ENCODE measurements at regions not wholly inside any gene's neighbourhood (a gene's known extent, or its start where the extent isn't known, plus 50 kb on each side); places are given as distances from the start of the nearest gene placed in this dataset.

- no peaks in the 10 kb centered on the region for H4K20me1 ChIP-seq (ENCODE audit: control insufficient read depth, extremely low read depth, insufficient read depth, low read length)
- H3K79me2 ChIP-seq (ENCODE audit: control insufficient read depth, insufficient read depth, low read length) = no peaks in the 10 kb centered on the region
- DNase-seq (ENCODE audit: low read depth, low spot score) = no peak
- no peaks in the 10 kb centered on the region for H3K9me1 ChIP-seq (ENCODE audit: control insufficient read depth, extremely low read depth, insufficient read depth, low read length)
- FAIRE-seq = no peak
- peaks cover 62% of the 10 kb centered on the region for H3K27me3 ChIP-seq (ENCODE audit: control insufficient read depth, extremely low read depth, insufficient read depth, low read length)
- H3K27ac ChIP-seq (ENCODE audit: control insufficient read depth, insufficient read depth, low read length) = no peak overlapping the region
- dilution Hi-C loops (cut with MboI; ENCODE audit: extremely low pct_ligation_motif_present, low sequenced_read_pairs) = loop anchor here (25.0 kb wide), 1 partner anchor 98 kb away; no protein-coding TSS in a partner anchor
- no peaks in the 10 kb centered on the region for H3K4me1 ChIP-seq (ENCODE audit: control insufficient read depth, extremely low read depth, insufficient read depth, low read length)
- no peaks in the 10 kb centered on the region for H3K9me3 ChIP-seq (ENCODE audit: control insufficient read depth, low read depth, low read length)
- no peak overlapping the region for H3K4me3 ChIP-seq (ENCODE audit: control insufficient read depth in 2 of 3, extremely low read depth in 1 of 3, insufficient read depth in 2 of 3, low read depth in 1 of 3, low read length in 3 of 3)
- TF ChIP-seq CTCF (optimal IDR thresholded peaks at IDR 0.05 in 1 of 3, IDR thresholded peaks at IDR 0.05 in 1 of 3, conservative IDR thresholded peaks at IDR 0.05 in 1 of 3; ENCODE audit: extremely low read depth in 1 of 3, insufficient read depth in 2 of 3, low read length in 3 of 3) = no peak
- TF ChIP-seq EZH2 (IDR thresholded peaks at IDR 0.05; ENCODE audit: low read length) = no peak
- no peak overlapping the region for H3K9ac ChIP-seq (ENCODE audit: control insufficient read depth, extremely low read depth, insufficient read depth, low read length)
- no peaks in the 10 kb centered on the region for H3K36me3 ChIP-seq (ENCODE audit: control insufficient read depth in 2 of 2, extremely low read depth in 1 of 2, insufficient read depth in 2 of 2, low read length in 2 of 2)
- H3K4me2 ChIP-seq (ENCODE audit: control insufficient read depth, extremely low read depth, insufficient read depth, low read depth, low read length) = no peak overlapping the region
- H2AFZ ChIP-seq (ENCODE audit: control insufficient read depth, low read length) = no peak overlapping the region
Observed at GRCh38 chr1:181314010-181314409, 169.3 kb upstream of the CACNA1E start.

- H3K9me3 ChIP-seq (ENCODE audit: control insufficient read depth, low read depth, low read length) = no peaks in the 10 kb centered on the region
- no peak overlapping the region for H3K27ac ChIP-seq (ENCODE audit: control insufficient read depth, insufficient read depth, low read length)
- no peaks in the 10 kb centered on the region for H3K4me1 ChIP-seq (ENCODE audit: control insufficient read depth, extremely low read depth, insufficient read depth, low read length)
- peaks cover 71% of the 10 kb centered on the region for H3K27me3 ChIP-seq (ENCODE audit: control insufficient read depth, extremely low read depth, insufficient read depth, low read length)
- H3K36me3 ChIP-seq (ENCODE audit: control insufficient read depth in 2 of 2, extremely low read depth in 1 of 2, insufficient read depth in 2 of 2, low read length in 2 of 2) = no peaks in the 10 kb centered on the region
- H3K9me1 ChIP-seq (ENCODE audit: control insufficient read depth, extremely low read depth, insufficient read depth, low read length) = no peaks in the 10 kb centered on the region
- no peak overlapping the region for H2AFZ ChIP-seq (ENCODE audit: control insufficient read depth, low read length)
- dilution Hi-C loops (cut with MboI; ENCODE audit: extremely low pct_ligation_motif_present, low sequenced_read_pairs) = loop anchor here (25.0 kb wide), 1 partner anchor 97 kb away; no protein-coding TSS in a partner anchor
- FAIRE-seq (no peak), DNase-seq (ENCODE audit: low read depth, low spot score) (no peak)
- no peak overlapping the region for H3K4me2 ChIP-seq (ENCODE audit: control insufficient read depth, extremely low read depth, insufficient read depth, low read depth, low read length)
- no peak overlapping the region for H3K9ac ChIP-seq (ENCODE audit: control insufficient read depth, extremely low read depth, insufficient read depth, low read length)
- H3K4me3 ChIP-seq (ENCODE audit: control insufficient read depth in 2 of 3, extremely low read depth in 1 of 3, insufficient read depth in 2 of 3, low read depth in 1 of 3, low read length in 3 of 3) = no peak overlapping the region
- H3K79me2 ChIP-seq (ENCODE audit: control insufficient read depth, insufficient read depth, low read length) = no peaks in the 10 kb centered on the region
- no peaks in the 10 kb centered on the region for H4K20me1 ChIP-seq (ENCODE audit: control insufficient read depth, extremely low read depth, insufficient read depth, low read length)
- TF ChIP-seq CTCF (optimal IDR thresholded peaks at IDR 0.05 in 1 of 3, IDR thresholded peaks at IDR 0.05 in 1 of 3, conservative IDR thresholded peaks at IDR 0.05 in 1 of 3; ENCODE audit: extremely low read depth in 1 of 3, insufficient read depth in 2 of 3, low read length in 3 of 3) = no peak
Observed at GRCh38 chr1:181314959-181315358, 168.4 kb upstream of the CACNA1E start.
